ENCODE measurements at regions not wholly inside any gene's neighbourhood (a gene's known extent, or its start where the extent isn't known, plus 50 kb on each side); places are given as distances from the start of the nearest gene placed in this dataset.

GRCh38 chr5:93929131-93929530 is 187.7 kb upstream of the POU5F2 start:
- DNase-seq = peak in 1 of 14 donors; percentile 6

DNA sequence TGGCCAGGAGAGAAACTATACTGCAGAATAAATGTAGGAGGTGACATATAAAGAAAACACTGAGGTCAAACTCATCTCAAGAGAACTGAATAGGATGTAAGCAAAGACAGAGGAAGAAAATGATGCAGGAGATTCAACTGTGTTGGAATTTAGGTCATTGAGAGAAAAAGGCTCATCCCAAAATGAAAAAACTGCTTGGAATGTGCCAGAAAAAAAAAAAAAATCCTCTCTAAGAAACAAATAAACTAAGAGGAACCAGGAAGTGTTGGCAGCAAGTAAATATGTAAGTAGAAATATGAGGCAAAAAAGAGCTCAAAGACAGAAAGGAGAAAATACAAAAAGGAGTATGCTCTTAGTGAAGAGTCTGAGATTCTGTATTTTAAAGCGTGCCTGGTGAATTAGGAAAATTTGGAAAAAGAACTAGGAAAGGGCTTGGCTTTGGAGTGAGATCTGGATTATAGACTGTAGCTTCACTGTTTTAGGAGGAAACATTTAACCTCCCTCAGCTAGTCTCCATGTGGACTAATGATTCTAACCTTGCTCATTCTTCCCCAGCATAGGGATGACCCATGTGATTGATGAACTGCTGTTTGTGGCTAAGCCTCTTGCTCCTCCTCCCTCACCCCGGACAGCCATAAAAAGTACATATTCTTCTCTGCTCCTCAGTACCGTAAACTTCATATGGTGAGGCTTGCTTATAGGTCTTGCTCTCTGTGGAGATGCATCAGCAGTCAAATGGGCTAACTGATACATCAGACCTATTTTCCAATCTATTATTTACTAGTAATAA is 185.6 kb upstream of the POU5F2 start:
- DNase-seq = no peak

- DNase-seq = no peak
These were observed 183.9 kb upstream of the POU5F2 start for GRCh38 chr5:93925321-93925720.

DNA sequence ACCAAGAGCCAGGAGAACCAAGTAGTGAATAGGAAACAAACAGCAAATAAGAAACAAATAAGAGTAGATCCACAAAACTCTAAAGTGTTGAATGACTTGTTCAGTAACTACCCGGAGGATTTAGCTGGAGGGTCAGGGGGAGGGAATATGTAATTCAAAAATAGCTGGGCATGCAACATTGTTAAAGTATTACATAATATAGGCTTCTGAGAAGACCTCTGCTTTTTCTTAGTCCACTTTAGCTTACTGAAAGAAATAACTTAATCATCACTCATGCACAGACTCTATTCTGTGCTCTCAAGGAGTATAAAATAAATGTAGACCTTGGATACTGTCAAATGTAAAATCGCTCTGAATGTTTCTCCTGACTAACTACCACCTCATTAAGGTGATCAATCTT is 183.2 kb upstream of the POU5F2 start:
- DNase-seq = no peak

- no peak for DNase-seq
These were observed 181.2 kb upstream of the POU5F2 start for GRCh38 chr5:93922551-93922950.

DNA sequence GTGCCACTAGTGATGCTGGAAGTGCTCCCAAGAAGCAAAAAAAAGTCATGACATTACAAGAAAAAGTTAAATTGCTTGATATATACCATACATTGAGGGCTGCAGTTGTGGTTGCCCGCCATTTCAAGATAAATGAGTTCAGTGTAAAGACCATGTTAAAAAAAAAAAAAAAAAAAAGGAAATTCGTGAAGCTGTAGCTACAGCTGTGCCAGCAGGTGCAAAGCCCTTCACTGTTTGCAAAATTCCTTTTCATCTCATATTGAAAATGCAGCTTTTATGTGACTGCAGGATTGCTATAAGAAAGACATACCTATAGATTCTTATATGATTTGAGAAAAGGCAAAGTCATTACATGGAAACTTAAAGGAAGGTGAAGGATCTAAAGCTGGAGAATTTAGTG is 179.6 kb upstream of the POU5F2 start:
- no peak for DNase-seq

DNA sequence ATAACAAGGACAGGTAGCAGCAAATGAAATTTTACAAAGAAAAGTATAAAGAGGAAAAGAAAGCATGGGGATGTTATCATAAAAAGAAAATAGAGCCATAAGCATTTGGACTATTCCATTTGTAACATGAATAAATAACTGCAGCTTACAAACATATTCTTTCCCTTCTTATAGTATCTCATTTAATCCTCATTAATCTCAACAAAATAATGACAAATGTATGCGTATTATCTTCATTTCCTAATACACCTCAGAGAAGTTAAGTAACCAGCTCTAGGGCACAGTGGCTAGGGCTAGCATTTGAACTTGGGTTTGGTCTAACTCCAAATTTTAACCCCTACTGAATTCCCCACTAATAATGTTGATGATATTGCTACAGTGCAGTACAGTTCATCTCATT is 175.5 kb upstream of the POU5F2 start:
- DNase-seq = no peak

- DNase-seq = no peak
These were observed 173.7 kb upstream of the POU5F2 start for GRCh38 chr5:93915142-93915553.

GRCh38 chr5:93911609-93912008 is 170.2 kb upstream of the POU5F2 start:
- peak in 1 of 14 donors; percentile 9 for DNase-seq

DNA sequence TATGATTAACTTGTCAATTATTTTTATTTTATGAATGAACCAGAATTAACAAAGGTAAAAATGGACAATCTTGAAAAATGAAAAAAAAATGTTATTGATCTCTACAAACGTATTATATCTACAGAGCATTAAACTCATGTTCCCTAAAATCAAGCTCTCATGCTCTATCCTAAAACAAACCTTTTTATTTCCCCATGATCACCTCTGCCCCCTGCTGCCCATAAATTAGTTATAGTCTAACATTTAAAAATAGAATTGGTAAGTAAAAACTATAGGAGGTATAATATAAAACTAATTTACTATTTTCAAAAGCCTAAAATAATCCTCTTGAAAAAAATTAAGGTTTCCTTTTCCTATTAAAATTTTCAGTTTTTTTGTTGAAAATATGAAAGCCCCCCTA is 168.0 kb upstream of the POU5F2 start:
- no peak for DNase-seq

GRCh38 chr5:93904917-93905316 is 163.5 kb upstream of the POU5F2 start:
- no peak for DNase-seq

- no peak for DNase-seq
These were observed 160.9 kb upstream of the POU5F2 start for GRCh38 chr5:93902288-93902687.

- no peak for DNase-seq
These were observed 157.7 kb upstream of the POU5F2 start for GRCh38 chr5:93899026-93899600.

DNA sequence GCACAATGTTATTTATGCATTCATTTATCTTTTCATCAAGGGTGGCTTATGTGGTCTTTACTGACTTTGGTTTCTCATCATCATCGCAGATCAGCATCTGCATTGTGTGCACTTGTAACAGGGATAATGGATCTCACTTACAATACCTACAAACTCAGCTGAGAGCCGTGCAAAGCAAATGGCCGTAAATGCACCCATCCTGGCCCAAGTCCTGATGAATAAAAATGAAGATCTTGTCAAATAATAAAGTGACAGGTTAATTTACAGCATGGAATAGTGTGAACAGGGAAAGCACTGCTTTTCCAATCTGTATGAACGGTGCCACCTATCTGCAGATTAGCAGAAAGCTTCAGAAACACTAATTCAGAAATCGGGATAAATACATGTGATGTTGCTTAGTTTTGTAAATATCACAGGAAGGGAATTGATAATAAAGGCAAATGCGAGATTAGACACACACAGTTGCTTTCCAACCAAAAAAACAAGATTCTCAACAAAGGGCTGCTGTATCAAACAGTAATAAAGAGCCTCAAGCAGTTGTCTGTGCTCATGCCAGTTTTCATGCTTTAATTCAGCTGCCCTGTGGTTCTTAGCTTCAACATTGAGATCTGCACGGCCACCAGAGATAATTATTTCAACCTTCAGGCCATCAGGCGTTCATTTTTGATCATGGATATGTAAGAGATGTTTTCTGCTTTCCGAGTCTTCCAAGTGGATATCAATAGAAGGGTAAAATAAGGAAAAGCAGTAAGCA is 153.4 kb upstream of the POU5F2 start:
- peak in 3 of 14 donors; percentile 2 to 30 (median 19) for DNase-seq

- no peak for DNase-seq
These were observed 151.7 kb upstream of the POU5F2 start for GRCh38 chr5:93893075-93893474.

- DNase-seq = no peak
These were observed 151.1 kb upstream of the POU5F2 start for GRCh38 chr5:93892481-93892880.

GRCh38 chr5:93891491-93892480 is 150.4 kb upstream of the POU5F2 start:
- no peak for DNase-seq

DNA sequence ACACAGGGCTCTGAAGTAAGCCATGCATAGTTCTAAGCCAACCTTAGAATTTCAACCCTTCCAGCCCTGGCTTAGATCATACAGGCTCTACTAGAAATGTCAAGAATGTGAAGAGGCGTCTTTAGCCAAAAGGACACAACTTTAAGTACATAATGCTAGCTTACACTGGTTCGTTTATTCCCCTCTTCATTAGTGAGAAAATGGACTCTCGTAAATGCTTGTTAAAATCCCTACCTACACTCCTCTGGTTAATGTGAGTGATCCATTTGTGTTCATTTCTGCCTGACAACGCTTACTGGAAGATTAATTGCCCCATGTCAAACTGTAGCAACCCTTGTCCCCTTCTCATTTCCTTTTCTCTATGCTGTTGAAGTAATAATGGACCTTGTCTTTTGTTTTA is 149.3 kb upstream of the POU5F2 start:
- DNase-seq = no peak

GRCh38 chr5:93887678-93888077 is 146.3 kb upstream of the POU5F2 start:
- DNase-seq = no peak

DNA sequence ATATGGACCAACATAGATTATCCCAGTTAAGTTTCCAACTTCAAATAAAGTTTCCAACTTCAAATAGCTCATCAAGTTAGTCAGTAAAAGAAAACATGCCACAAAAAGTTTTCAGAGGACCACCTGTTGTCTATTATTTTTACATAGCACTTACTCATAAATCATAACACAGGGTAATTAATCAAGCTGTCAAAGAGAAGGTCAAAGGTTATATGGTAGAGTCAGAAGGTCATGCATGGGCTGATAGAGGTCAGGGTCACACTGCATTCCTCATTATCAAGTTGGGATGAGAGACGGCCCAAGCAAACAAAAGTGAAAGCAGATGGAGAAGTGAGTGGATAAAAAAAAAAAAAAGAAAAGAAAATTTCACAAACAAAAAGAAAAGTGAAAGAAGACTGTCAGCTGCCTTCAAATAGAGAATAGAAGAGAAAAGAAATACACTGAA is 145.5 kb upstream of the POU5F2 start:
- no peak for DNase-seq

GRCh38 chr5:93886098-93886806 is 144.9 kb upstream of the POU5F2 start:
- no peak for DNase-seq

- DNase-seq = no peak
These were observed 142.9 kb upstream of the POU5F2 start for GRCh38 chr5:93884254-93884653.
